Naive thymus-derived CD4-positive, alpha-beta T cell (primary cell): ENCODE measurements at regions not wholly inside any gene's neighbourhood (a gene's known extent, or its start where the extent isn't known, plus 50 kb on each side); places are given as distances from the start of the nearest gene placed in this dataset.

ENCODE experiments used
- ATAC-seq: fragments of 150-1000 bp; cut with Tn5 transposase; 2 replicates; pipeline ENCODE4 v1.10.0; 2021; ENCODE audit warnings: mild to moderate bottlenecking, moderate library complexity
- CTCF ChIA-PET: fragments of 350-600 bp; sonication (Branson Sonifier 250); formaldehyde crosslinking; loops from one replicate; lab custom pipeline; 2021; ENCODE audit warnings: antibody characterized with exemption; lab: Charles Lee
- POLR2A ChIA-PET: fragments of 350-600 bp; sonication (Branson Sonifier 250); formaldehyde crosslinking; loops from one replicate; lab custom pipeline; 2021; ENCODE audit warnings: antibody characterized with exemption, inconsistent platforms; lab: Charles Lee
- DNase-seq, 9 donors: peaks; one replicate each; pipeline versions ENCODE4 v3.0.0 to v3.0.0-alpha.2; 2020 to 2022; ENCODE audit warnings: mixed read lengths in 1 of 9
- H3K27ac ChIP-seq: one replicate; pipeline ENCODE4 v1.7.0; 2013; ENCODE audit warnings: mild to moderate bottlenecking, low read depth, low read length, moderate library complexity
- H3K27me3 ChIP-seq, 2 donors: one replicate each; pipeline ENCODE4 v1.7.0; 2013; ENCODE audit warnings: low read length in 2 of 2, mild to moderate bottlenecking in 2 of 2, moderate library complexity in 2 of 2; ENCODE audit not compliant: control insufficient read depth in 2 of 2, insufficient read depth in 2 of 2
- H3K36me3 ChIP-seq, 3 experiments: 1 replicate in 2 of 3; 2 replicates in 1 of 3; pipeline ENCODE4 v1.7.0; 2013; ENCODE audit warnings: low read length in 3 of 3, mild to moderate bottlenecking in 3 of 3, moderate library complexity in 1 of 3; ENCODE audit not compliant: insufficient read depth in 3 of 3, control insufficient read depth in 2 of 3
- H3K4me1 ChIP-seq, 2 donors: one replicate each; pipeline ENCODE4 v1.7.0; 2013; ENCODE audit warnings: low read length in 2 of 2, mild to moderate bottlenecking in 2 of 2, moderate library complexity in 1 of 2; ENCODE audit not compliant: control insufficient read depth in 2 of 2, insufficient read depth in 2 of 2
- H3K4me3 ChIP-seq: 2 replicates; pipeline ENCODE4 v1.7.0; 2013; ENCODE audit warnings: mild to moderate bottlenecking, low read length
- H3K9me3 ChIP-seq, 3 experiments: 1 replicate in 2 of 3; 2 replicates in 1 of 3; pipeline ENCODE4 v1.7.0; 2013; ENCODE audit warnings: low read length in 3 of 3; ENCODE audit not compliant: control insufficient read depth in 2 of 3
- H3K27ac Mint-ChIP-seq, 9 donors: one replicate each; pipeline ENCODE4 v1.8.0; 2020 to 2022; ENCODE audit warnings: mixed read lengths in 9 of 9, mild to moderate bottlenecking in 8 of 9, moderate library complexity in 5 of 9, inconsistent platforms in 2 of 9
- H3K27me3 Mint-ChIP-seq, 5 donors: one replicate each; pipeline ENCODE4 v1.8.0; 2021 to 2022; ENCODE audit warnings: mixed read lengths in 5 of 5, mild to moderate bottlenecking in 1 of 5
- H3K36me3 Mint-ChIP-seq, 5 donors: one replicate each; pipeline ENCODE4 v1.8.0; 2020 to 2022; ENCODE audit warnings: mixed read lengths in 5 of 5, mild to moderate bottlenecking in 3 of 5, inconsistent platforms in 1 of 5
- H3K4me1 Mint-ChIP-seq, 7 donors: one replicate each; pipeline ENCODE4 v1.8.0; 2020 to 2022; ENCODE audit warnings: mixed read lengths in 7 of 7, mild to moderate bottlenecking in 3 of 7, inconsistent platforms in 1 of 7
- H3K4me3 Mint-ChIP-seq, 10 donors: one replicate each; pipeline ENCODE4 v1.8.0; 2020 to 2022; ENCODE audit warnings: mild to moderate bottlenecking in 10 of 10, mixed read lengths in 10 of 10, moderate library complexity in 6 of 10, inconsistent platforms in 2 of 10
- H3K9me3 Mint-ChIP-seq, 11 donors: one replicate each; pipeline ENCODE4 v1.8.0; 2020 to 2022; ENCODE audit warnings: mixed read lengths in 11 of 11, mild to moderate bottlenecking in 4 of 11, inconsistent platforms in 1 of 11, moderate library complexity in 1 of 11
- intact Hi-C, 2 donors: fragments of 100-400 bp; cut with micrococcal nuclease; formaldehyde crosslinking; loops; one replicate each; pipeline ENCODE4 v1.15.1; 2023

GRCh38 chr15:35834216-35834830, 288.4 kb upstream of the DPH6 start:
- Mint-ChIP-seq H3K27me3 (peaks cover 0 to 14% (median 2%) of the 10 kb centered on the region in 5 donors), H3K27ac (no peak overlapping the region)
- H3K9me3 ChIP-seq = no peaks in the 10 kb centered on the region

DNA sequence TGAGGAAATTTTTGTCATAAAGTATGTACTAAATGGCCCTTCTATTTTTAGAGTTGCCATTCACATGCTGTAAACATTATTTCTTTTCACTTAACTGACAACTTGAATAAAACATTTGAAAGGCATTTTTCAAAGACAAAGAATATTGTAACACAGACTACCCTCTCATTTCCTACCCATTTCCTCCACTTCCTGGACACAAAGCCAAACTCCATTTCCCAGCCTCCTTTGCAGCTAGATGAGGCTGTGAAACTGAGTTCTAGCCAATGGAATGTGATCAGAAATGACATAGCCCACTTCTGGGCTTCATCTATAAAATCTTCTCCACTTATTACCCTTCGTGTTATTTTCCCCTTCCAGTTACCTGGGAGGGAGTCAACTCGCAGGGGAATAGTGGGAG, 288.9 kb upstream of the DPH6 start:
- H3K27ac Mint-ChIP-seq = no peak overlapping the region
- ChIA-PET CTCF (no interaction called here), POLR2A (no interaction called here)
- peaks cover 0 to 18% (median 2%) of the 10 kb centered on the region in 5 donors for H3K27me3 Mint-ChIP-seq
- DNase-seq = no peak
- no peak for ATAC-seq
- Histone ChIP-seq H3K36me3 (no peaks in the 10 kb centered on the region), H3K27me3 (no peaks in the 10 kb centered on the region), H3K9me3 (no peaks in the 10 kb centered on the region), H3K4me1 (no peaks in the 10 kb centered on the region), H3K4me3 (no peak overlapping the region), H3K27ac (no peak overlapping the region)
- H3K4me1 Mint-ChIP-seq = no peaks in the 10 kb centered on the region
- H3K9me3 Mint-ChIP-seq = peaks cover 0 to 24% (median 2%) of the 10 kb centered on the region in 11 donors
- H3K4me3 Mint-ChIP-seq = no peak overlapping the region
- no peaks in the 10 kb centered on the region for H3K36me3 Mint-ChIP-seq
- intact Hi-C loops = no loop called here

More at GRCh38 chr15:35834216-35834830, 288.4 kb upstream of the DPH6 start:
- intact Hi-C loops = no loop called here
- Histone ChIP-seq H3K4me1 (no peaks in the 10 kb centered on the region), H3K36me3 (no peaks in the 10 kb centered on the region), H3K27ac (no peak overlapping the region), H3K4me3 (no peak overlapping the region), H3K27me3 (no peaks in the 10 kb centered on the region)
- no peak for ATAC-seq
- DNase-seq = no peak
- CTCF ChIA-PET = no interaction called here
- no peaks in the 10 kb centered on the region for H3K36me3 Mint-ChIP-seq
- peaks cover 0 to 24% (median 3%) of the 10 kb centered on the region in 11 donors for H3K9me3 Mint-ChIP-seq
- POLR2A ChIA-PET = no interaction called here
- H3K4me3 Mint-ChIP-seq = no peak overlapping the region
- no peaks in the 10 kb centered on the region for H3K4me1 Mint-ChIP-seq

- ATAC-seq = no peak
- H3K27me3 ChIP-seq = no peaks in the 10 kb centered on the region
- CTCF ChIA-PET = no interaction called here
- H3K4me3 ChIP-seq = no peak overlapping the region
- Mint-ChIP-seq H3K4me3 (no peak overlapping the region), H3K27ac (no peak overlapping the region), H3K9me3 (peaks cover 0 to 10% (median 2%) of the 10 kb centered on the region in 11 donors), H3K4me1 (no peaks in the 10 kb centered on the region), H3K36me3 (no peaks in the 10 kb centered on the region), H3K27me3 (peaks cover 0 to 24% (median 2%) of the 10 kb centered on the region in 5 donors)
- POLR2A ChIA-PET = no interaction called here
- H3K9me3 ChIP-seq = no peaks in the 10 kb centered on the region
- intact Hi-C loops = no loop called here
- DNase-seq = no peak
- no peak overlapping the region for H3K27ac ChIP-seq
- H3K4me1 ChIP-seq = no peaks in the 10 kb centered on the region
- H3K36me3 ChIP-seq = no peaks in the 10 kb centered on the region
Measured at GRCh38 chr15:35838424-35839111, 292.6 kb upstream of the DPH6 start.

DNA sequence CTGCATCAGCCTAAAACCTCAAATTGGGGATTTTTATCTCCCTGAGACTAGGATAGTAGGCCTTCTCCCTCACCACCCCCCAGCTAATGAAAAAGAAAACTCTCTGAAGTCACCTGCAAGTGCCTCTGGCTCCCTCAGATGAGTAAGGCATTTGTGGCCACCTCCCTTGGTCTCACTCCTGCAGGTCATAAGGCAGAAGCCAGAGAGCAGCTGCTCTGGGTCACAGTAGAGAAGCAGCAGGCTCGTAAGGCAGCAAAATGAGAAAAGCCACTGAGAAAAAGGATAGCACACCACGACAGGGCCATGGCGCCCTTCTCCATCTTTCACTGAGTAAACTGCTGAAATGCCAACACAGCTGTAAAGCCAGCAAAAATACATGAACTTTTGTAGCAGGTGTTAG, 296.7 kb upstream of the DPH6 start:
- no peaks in the 10 kb centered on the region for H3K36me3 ChIP-seq
- CTCF ChIA-PET = no interaction called here

GRCh38 chr15:35843498-35843897, 297.5 kb upstream of the DPH6 start:
- Histone ChIP-seq H3K4me3 (no peak overlapping the region), H3K9me3 (no peaks in the 10 kb centered on the region), H3K36me3 (no peaks in the 10 kb centered on the region), H3K4me1 (no peaks in the 10 kb centered on the region), H3K27ac (no peak overlapping the region), H3K27me3 (no peaks in the 10 kb centered on the region)
- H3K4me1 Mint-ChIP-seq = no peaks in the 10 kb centered on the region
- DNase-seq (no peak), ATAC-seq (no peak)
- POLR2A ChIA-PET = no interaction called here
- intact Hi-C loops = no loop called here
- H3K4me3 Mint-ChIP-seq = no peak overlapping the region
- no peaks in the 10 kb centered on the region for H3K36me3 Mint-ChIP-seq
- peaks cover 0 to 30% (median 5%) of the 10 kb centered on the region in 5 donors for H3K27me3 Mint-ChIP-seq
- no peak overlapping the region for H3K27ac Mint-ChIP-seq
- CTCF ChIA-PET = no interaction called here
- H3K9me3 Mint-ChIP-seq = peaks cover 0 to 4% (median 0%) of the 10 kb centered on the region in 11 donors

More for the DNA sequence above, 296.7 kb upstream of the DPH6 start:
- Histone ChIP-seq H3K27me3 (no peaks in the 10 kb centered on the region), H3K4me1 (no peaks in the 10 kb centered on the region), H3K4me3 (no peak overlapping the region), H3K27ac (no peak overlapping the region), H3K9me3 (no peaks in the 10 kb centered on the region)
- Mint-ChIP-seq H3K4me3 (no peak overlapping the region), H3K4me1 (no peaks in the 10 kb centered on the region), H3K27ac (no peak overlapping the region), H3K36me3 (no peaks in the 10 kb centered on the region), H3K9me3 (peaks cover 0 to 5% (median 0%) of the 10 kb centered on the region in 11 donors), H3K27me3 (peaks cover under 1 to 30% (median 5%) of the 10 kb centered on the region in 5 donors)
- DNase-seq = no peak
- intact Hi-C loops = no loop called here
- no peak for ATAC-seq
- POLR2A ChIA-PET = no interaction called here

GRCh38 chr15:35850284-35850683, 304.3 kb upstream of the DPH6 start:
- intact Hi-C loops = no loop called here
- Mint-ChIP-seq H3K27ac (no peak overlapping the region), H3K36me3 (no peaks in the 10 kb centered on the region), H3K9me3 (peaks cover 0 to 5% (median 0%) of the 10 kb centered on the region in 11 donors), H3K27me3 (peaks cover 0 to 28% (median 5%) of the 10 kb centered on the region in 5 donors), H3K4me3 (no peak overlapping the region), H3K4me1 (no peaks in the 10 kb centered on the region)
- H3K27me3 ChIP-seq = no peaks in the 10 kb centered on the region
- no peak overlapping the region for H3K4me3 ChIP-seq
- no peak for ATAC-seq
- H3K36me3 ChIP-seq = no peaks in the 10 kb centered on the region
- H3K4me1 ChIP-seq = no peaks in the 10 kb centered on the region
- H3K9me3 ChIP-seq = no peaks in the 10 kb centered on the region
- DNase-seq = no peak
- ChIA-PET CTCF (no interaction called here), POLR2A (no interaction called here)
- no peak overlapping the region for H3K27ac ChIP-seq

GRCh38 chr15:35851491-35851890, 305.5 kb upstream of the DPH6 start:
- H3K4me3 ChIP-seq = no peak overlapping the region
- no peak for ATAC-seq
- no peaks in the 10 kb centered on the region for H3K9me3 ChIP-seq
- H3K27ac ChIP-seq = no peak overlapping the region
- H3K27me3 Mint-ChIP-seq = peaks cover 0 to 20% (median 5%) of the 10 kb centered on the region in 5 donors
- no peak for DNase-seq
- no peaks in the 10 kb centered on the region for H3K4me1 ChIP-seq
- POLR2A ChIA-PET = no interaction called here
- CTCF ChIA-PET = no interaction called here
- no peaks in the 10 kb centered on the region for H3K36me3 ChIP-seq
- no peak overlapping the region for H3K4me3 Mint-ChIP-seq
- H3K36me3 Mint-ChIP-seq = no peaks in the 10 kb centered on the region
- intact Hi-C loops = no loop called here
- no peaks in the 10 kb centered on the region for H3K4me1 Mint-ChIP-seq
- H3K27me3 ChIP-seq = no peaks in the 10 kb centered on the region
- H3K9me3 Mint-ChIP-seq = peaks cover 0 to 5% (median 0%) of the 10 kb centered on the region in 11 donors
- no peak overlapping the region for H3K27ac Mint-ChIP-seq
